TTC549 (cell line): ENCODE measurements at regions not wholly inside any gene's neighbourhood (a gene's known extent, or its start where the extent isn't known, plus 50 kb on each side); places are given as distances from the start of the nearest gene placed in this dataset.

Experiments used
- FAIRE-seq: peaks from 2 replicates; lab custom pipeline; 2012; peaks lifted over from hg19 to GRCh38; lab: Jason Lieb, UNC

GRCh38 chr2:195044801-195045200, 612.2 kb upstream of the SLC39A10 start:
- FAIRE-seq = no peak

DNA sequence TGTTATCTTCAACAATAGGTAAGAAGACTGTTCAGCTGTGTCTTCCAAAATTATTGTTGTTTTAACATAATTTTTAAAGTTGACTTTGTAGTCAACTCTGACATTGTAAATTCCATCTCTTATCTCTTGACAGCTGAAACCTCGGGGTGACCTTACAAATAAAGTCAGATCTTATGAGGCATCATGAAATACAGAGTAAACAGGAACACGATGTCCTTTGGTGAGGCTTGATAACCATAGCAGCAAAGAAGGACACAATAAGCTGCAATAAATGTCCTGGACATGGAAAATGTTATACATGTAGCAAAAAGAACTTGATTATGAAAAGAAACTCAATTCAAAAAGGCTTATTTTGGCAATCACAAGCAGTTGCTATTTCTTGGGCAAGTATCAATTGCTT, 618.9 kb upstream of the SLC39A10 start:
- no peak for FAIRE-seq

DNA sequence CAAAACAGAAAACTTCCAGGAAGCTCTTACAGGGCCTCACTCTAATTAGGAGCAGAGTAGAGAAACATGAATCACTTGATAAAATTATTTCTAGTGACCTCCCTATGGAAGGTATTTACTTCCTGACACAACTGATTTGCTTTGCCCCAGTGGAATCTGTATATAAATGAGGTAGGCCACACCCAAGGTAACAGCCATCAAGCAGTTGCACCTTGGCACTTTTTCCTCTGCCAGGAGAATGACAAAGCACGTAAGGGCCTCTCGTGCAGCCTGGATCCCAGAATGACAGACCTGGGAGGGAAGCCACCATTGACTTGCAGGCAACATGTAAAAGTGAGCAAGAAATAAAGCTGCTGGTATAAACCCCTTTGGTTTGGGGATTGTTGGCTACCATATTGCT, 620.0 kb upstream of the SLC39A10 start:
- FAIRE-seq = no peak

DNA sequence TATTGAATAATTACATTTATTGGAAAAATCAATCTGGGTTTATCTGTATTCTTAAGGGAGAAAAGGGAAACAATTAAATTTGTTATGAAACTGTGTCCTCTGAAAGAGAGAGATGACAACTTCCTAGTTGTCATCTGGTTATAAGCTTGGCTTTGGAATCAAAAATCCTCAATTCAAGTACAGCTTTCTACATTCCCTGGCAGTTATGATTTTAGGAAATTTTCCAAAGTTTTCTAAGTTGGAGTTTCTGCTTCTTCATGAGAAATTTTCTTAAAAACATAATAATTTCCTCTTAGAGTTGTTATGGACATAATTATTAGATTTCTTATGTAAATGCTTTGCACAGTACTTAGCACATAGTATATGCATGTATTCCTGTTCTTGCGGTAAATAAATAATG, 625.6 kb upstream of the SLC39A10 start:
- no peak for FAIRE-seq

- FAIRE-seq = no peak
Observed at GRCh38 chr2:195029804-195030654, 627.0 kb upstream of the SLC39A10 start.

DNA sequence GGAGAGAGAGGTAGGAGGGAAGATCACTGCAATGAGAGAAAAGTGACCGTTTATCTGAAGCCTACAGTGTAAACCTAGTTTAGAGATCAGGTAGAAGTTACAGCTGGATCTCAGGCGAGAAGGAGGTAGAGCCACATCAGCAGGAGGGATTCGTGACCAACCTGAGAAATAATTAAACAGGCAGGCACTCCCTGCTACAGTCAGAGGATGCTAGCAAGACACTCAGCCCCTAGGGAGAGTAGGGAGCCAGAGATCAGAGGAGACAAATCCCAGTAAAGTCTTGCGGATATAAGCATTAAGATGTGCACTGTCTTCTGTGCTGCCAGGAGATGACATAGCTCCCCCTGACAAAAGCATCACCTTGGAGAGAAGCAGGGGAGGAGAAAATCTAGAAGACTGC, 629.1 kb upstream of the SLC39A10 start:
- FAIRE-seq = no peak

DNA sequence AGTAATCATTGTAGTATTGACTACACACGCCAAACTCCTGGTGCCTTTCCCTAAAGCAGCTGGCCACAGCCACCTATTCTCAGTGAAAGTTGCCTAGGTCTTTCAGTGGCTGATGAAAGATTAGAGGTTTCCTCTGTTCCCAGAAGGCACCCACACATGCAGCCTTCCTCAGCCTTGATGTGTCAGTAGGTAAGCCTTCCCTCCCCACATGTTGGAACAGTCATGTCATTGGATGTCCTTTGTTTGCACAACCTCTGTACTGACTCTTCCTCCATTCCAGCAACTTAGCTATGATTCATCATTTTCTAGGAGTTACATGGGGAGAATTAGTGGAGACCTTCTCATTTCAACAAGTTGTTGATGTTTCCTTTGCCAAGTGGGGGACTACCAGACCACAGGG, 630.8 kb upstream of the SLC39A10 start:
- FAIRE-seq = no peak

DNA sequence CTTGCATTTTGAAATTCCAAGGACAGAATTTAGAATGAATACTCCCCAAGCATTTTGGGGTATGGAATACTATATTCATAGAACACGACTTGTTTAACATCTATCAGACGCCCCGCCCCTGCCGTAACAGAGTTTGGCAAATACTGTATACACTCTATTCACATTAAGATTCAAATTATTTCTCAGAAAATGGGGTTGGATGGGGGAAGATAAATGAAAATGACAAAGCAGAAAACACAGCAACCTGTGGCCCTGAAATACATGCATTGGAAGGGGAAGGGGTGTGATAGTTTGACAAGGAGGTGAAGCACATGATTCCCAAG, 634.6 kb upstream of the SLC39A10 start:
- FAIRE-seq = no peak

DNA sequence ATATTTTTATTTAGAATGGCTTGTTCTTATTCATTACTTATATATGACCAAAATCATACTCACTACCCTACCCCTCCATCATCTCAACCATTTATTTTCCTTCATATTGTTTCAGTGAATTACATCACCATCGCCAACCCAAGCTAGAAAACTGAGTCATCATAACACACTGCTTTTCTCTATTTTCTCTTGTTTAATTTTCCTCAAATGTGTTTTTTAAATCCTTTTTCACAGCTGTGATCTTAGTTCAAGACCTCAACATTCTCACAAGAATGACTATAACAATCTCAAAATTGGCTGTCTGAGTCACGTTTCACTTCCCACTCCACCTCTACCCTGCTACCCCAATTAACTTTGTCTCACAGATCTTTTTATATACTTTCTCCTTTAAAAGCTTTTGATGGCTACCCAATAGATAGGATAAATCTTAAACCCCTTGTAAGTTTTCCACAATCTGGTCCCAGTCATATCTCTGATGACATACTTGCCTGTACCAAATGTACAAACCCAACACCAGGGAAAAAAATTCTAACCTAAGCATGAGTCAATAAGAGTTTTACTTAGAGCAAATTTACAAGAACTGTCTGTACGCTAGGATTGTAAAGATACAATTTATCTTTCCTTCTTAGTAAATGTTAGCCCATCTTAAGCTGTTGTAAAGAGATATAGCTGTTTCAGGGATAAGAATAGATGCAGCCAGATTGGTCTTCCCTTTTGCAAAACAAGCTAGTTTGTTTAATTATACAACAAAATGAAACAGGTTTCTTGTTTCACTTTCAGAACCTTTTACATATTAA, 635.1 kb upstream of the SLC39A10 start:
- FAIRE-seq = no peak

- FAIRE-seq = no peak
Observed at GRCh38 chr2:195018462-195018861, 638.6 kb upstream of the SLC39A10 start.

DNA sequence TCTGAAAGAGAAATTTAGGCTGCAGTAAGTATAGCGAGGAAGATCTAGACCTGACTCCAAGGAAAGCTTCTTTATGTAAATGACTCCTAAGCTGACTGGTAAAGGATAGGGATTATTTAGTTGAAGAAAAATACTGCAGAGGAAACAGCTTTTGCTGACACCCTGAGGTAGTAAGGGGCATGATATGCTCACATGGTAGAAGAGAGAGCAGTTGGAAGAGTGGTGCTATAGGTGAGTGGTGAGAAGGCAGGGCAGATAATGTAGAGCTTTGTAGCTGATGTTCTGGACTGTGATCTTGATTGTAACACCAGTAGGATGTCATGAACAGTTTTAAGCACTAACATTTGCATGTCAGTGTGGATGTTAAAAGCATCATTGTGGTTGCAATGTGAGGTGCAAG, 639.1 kb upstream of the SLC39A10 start:
- FAIRE-seq = no peak

DNA sequence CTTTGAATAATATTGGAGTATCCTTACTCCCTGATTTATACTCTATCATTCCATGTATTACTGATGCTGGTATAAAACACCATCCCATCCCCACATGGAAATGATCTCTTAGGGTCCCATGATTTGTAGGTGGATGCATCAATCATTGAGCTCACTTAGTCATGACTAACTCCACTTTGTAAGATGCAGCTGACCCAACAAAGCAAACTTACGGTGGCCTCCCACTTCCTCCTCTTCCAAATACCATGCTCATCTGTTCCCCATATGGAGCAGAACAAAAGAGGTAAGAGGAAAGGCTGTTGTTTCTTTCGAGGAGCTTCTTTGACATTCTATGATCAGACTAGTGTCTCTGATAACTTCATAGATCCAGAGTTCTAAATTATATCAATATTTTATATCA, 640.2 kb upstream of the SLC39A10 start:
- no peak for FAIRE-seq

DNA sequence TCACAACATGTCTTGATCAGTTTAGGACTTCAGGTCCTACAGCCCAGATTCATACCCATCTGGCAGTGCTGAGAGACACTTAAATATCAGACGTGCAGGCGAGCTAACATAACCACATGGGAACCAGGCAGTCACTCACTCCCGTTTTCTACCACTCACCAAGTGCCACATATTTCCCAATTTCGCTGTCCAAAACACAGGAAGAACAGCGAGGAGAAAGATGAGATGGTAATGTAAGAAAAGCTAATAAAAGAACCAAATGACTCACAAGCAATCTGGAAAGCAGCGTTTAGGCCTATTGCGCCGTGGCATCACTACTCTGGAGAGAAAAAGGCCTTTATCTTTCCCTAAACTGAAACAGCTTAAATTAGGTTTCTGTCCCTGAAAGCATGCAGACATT, 647.8 kb upstream of the SLC39A10 start:
- FAIRE-seq = no peak

DNA sequence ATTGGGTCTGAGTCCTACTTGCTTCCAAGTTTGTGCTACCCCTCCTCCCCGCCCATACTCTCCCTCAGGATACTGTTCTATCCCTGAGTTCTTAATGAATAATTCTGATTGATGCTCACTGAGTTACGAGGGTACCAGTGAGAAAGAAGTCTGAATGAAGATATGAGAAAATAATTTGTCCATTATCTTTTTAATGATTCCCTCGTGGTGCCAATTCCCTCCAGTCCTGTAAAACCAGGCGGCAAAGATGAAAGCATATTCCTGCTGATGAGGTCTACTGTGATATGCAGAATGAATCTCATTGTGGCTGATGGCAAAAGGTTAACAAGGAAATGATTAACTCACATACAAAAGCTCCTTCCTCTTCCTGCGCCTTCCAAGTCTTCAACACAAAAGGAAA, 650.2 kb upstream of the SLC39A10 start:
- FAIRE-seq = no peak

GRCh38 chr2:195003881-195004471, 653.0 kb upstream of the SLC39A10 start:
- FAIRE-seq = no peak

- no peak for FAIRE-seq
Observed at GRCh38 chr2:195001924-195002323, 655.1 kb upstream of the SLC39A10 start.

- no peak for FAIRE-seq
Observed at GRCh38 chr2:194999771-195000170, 657.3 kb upstream of the SLC39A10 start.

DNA sequence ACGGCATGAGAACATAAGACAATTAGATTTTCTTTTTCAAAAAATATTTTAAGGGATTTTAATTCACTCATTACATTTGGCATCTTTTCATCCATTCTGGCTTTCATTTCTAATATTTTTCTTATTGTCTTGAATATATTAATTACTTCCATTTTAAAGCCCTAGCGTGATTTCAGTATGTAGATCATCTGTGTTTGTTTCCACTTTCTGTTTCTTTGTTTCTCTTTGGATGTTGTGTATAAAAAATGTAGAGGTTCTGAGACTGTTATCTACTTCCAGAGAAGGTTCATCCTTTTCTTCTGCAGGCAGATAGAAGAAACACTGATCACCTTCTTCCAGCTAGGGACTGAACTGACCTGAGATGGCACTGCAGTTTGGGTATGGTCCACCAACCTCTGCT, 664.4 kb upstream of the SLC39A10 start:
- FAIRE-seq = no peak

DNA sequence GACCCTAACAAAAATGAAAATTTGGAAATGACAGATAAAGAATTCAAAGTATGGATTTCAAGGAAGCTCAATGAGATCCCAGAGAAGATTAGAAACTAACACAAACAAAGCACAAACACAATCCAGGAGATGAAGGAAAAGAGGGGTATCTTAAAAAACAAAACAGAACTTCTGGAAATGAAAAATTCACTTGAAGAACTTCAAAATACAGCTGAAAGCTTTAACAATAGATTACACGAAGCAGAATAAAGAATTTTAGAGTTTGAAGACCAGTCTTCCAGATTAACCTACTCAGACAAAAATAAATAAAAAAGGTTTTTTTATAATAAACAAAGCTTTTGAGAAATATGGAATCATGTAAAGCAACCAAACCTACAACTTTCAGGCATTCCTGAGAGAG, 671.8 kb upstream of the SLC39A10 start:
- FAIRE-seq = no peak

DNA sequence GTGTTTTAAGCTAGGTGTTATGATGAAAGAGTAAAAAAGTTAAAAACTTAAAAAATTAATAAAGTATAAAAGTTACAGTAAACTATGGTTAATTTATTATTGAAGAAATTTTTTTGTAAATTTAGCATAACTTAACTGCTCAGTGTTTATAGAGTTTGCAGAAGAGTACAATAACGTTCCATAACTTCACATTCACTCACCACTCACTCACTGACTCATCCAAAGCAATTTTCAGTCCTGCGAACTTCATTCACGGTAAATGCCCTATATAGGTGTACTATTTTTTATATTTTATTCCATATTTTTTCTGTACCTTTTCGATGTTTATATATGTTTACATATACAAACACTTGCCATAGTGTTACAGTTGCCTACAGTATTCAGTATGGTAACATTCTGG, 694.8 kb upstream of the SLC39A10 start:
- no peak for FAIRE-seq

GRCh38 chr2:194954218-194954617, 702.8 kb upstream of the SLC39A10 start:
- no peak for FAIRE-seq

DNA sequence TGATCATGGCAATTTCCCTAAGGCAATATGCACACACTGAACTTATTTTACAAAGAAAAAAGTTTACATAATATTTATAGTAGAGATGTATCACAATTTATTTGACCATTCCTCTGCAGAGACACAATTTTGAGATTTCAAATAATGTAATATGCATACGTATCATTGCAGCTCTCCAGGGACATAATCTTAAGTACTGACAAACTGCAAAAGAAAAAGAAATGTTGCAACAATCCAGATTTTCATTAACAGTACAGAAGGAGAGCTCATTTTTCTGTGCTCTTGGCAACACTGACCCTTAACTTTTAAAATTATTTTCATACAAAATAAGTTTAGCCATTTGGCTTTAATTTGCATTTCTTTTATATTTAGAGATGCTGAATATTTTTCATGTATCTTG, 710.2 kb upstream of the SLC39A10 start:
- FAIRE-seq = no peak

DNA sequence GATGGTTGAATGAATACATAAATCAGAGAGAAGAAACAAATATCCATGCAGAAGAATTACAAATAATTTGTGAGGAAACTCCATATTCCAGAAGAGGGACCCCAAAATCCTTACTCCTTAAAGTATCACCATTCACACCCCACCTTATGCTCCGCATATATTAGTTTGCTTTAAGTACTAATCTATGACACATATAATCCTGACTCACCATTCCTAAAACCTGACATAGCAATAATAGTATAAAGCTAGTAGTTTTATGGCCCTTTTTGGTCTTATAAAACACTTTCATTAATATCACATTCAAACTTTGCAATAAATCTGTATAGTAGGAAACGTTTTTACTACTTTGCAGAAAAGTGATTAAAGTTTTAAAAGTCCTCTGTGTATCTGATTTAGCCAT, 719.0 kb upstream of the SLC39A10 start:
- FAIRE-seq = no peak

GRCh38 chr2:194927489-194927888, 729.5 kb upstream of the SLC39A10 start:
- FAIRE-seq = no peak
